G401 (cell line): ENCODE measurements at regions not wholly inside any gene's neighbourhood (a gene's known extent, or its start where the extent isn't known, plus 50 kb on each side); places are given as distances from the start of the nearest gene placed in this dataset.
A peak's percentile ranks its signal among the peaks of the same experiment; 100 is the strongest.
"Not testable (repeated sequence)": the region's sequence is repeated elsewhere in the genome, so short reads cannot be mapped to it uniquely, and the experiment has no call there.

Experiments
- DNase-seq: peaks from one replicate; pipeline ENCODE4 v3.0.0-alpha.2; 2015; ENCODE audit warnings: low spot score
- in situ Hi-C: cut with HindIII; loops from 2 replicates; pipeline ENCODE4 v1.10.0; 2016; ENCODE audit warnings: low sequenced_read_pairs, mixed read lengths

- in situ Hi-C loops = no loop called here
Observed at GRCh38 chr14:30243805-30244204, 315.2 kb upstream of the G2E3 start.

DNA sequence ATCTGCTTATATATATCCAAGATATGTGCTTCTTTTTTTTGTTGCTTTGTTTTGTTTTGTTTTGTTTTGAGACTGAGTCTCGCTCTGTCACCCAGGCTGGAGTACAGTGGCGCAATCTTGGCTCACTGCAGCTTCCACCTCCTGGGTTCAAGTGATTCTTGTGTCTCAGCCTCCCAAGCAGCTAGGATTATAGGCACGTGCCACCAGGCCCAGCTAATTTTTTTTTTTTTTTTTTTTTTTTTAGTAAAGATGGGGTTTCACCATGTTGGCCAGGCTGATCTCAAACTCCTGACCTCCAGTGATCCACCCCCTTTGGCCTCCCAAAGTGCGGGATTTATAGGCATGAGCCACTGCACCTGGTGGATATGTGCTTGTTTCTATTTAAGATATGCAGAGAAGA is 314.6 kb upstream of the G2E3 start:
- DNase-seq, in situ Hi-C loops: not testable (repeated sequence)

More at GRCh38 chr14:30243805-30244204, 315.2 kb upstream of the G2E3 start:
- DNase-seq = no peak

DNA sequence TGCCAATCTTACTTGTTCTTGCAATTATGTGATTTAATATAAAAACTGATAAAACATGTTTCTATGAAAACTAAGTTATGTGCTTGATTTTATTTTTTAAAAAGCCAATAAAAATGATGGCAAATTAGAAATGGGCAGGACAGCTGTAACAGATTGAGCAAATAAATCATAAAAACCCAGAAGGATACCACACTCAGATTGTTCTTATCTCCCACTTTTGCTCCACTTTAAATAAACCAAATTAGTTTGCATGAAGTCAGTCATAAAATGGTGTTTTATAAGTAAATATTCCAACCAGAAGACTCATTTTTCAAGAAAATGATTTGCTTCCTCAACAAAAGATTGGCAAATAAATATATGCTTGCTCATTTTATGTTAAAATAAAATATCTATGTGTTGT is 307.9 kb upstream of the G2E3 start:
- DNase-seq = no peak
- in situ Hi-C loops = no loop called here

DNA sequence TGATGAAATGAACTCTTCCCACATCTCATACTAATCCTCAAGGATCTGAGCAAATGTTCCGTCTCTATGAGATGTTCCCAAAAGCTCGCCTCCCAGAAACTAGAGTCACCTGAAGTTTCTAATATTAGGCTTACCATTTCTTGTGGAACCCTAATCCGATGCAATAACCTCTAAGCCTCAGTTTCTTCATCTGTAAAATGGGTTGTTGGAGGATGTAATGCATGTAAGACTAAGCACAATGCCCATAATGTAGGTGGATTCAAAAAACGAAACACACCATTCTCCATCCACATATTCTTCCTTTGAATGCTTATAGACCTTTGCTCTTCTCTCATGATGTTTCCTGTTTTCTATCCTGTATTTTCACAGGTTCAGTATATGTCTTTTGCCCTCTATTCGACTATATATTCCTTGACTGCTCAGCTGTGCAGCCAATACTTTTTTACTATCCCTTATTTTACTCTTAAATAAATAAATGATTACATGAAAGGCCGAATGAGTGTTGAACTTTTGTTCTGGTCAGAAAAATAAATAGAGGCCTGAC is 307.3 kb upstream of the G2E3 start:
- in situ Hi-C loops = no loop called here
- DNase-seq = no peak

DNA sequence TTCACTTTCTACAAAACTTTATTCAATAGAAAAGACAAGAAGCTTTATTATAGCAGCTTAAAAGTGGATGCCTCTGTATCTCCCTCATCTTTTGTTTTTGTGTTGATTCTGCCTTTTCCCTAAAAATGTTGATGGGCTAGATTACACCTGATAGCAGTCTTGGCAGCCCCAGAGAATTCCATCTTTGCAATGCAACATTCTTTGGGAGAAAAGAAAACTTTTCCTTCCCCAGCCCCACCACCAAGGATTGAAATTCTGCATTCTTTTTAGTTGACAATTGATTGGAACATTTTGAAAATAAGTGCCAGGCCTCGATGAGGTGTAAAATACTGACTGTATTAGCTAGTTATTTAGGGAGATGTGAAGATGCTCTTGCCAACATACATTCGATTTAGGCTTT is 306.8 kb upstream of the G2E3 start:
- DNase-seq = no peak
- in situ Hi-C loops = no loop called here

DNA sequence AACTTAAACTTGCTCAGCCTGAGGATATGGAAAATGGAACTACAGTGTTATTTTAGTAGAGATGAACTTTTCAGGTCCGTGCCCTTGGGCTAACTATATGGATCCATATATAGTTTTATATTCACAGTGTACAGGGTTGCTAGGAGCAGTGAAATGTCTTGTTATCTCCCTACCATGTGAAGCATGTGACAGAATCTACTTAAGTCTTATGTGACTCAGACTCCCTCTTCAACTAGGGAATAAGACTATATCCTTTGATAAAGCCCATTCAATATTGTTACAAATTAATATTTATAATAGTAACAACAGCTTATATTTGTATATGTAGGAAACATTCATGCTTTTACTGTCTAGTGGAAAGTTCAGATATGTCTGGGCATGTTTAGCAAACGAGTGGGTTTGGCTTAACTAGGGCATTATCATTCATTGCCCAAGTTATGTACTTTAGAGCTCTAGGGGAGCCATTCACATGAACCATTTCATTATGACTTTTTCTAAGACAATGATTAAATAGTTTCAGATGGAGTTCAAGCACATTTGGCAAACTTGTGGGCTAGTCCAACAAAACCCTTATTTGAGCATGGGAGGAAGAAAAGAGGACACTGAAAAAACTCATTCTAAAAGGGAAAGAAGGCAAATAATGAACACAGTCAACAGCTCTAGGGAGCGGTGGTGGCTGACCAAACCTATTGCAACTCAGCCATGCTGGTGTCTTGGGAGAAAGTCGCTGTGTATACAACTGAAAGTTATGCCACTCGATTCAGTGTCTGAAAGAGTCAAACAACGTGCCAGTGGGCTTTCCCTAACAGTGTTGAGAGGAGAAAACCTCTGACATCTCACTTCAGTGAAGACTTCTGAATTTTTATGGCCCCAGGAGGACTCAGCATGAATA is 305.9 kb upstream of the G2E3 start:
- in situ Hi-C loops = no loop called here
- no peak for DNase-seq

DNA sequence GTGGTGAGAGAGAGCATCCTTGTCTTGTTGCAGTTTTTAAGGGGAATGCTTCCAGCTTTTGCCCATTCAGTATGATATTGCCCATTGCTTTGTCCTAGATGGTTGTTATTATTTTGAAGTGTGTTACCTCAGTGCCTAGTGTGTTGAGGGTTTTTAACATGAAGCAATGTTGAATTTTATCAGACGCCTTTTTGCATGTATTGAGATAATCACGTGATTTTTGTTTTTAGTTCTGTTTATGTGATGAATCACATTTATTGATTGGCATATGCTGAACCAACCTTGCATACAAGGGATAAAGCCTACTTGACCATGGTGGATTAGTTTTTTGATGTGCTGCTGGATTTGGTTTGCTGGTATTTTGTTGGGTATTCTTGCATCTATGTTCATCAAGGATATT is 302.3 kb upstream of the G2E3 start:
- in situ Hi-C loops = no loop called here
- DNase-seq = no peak

DNA sequence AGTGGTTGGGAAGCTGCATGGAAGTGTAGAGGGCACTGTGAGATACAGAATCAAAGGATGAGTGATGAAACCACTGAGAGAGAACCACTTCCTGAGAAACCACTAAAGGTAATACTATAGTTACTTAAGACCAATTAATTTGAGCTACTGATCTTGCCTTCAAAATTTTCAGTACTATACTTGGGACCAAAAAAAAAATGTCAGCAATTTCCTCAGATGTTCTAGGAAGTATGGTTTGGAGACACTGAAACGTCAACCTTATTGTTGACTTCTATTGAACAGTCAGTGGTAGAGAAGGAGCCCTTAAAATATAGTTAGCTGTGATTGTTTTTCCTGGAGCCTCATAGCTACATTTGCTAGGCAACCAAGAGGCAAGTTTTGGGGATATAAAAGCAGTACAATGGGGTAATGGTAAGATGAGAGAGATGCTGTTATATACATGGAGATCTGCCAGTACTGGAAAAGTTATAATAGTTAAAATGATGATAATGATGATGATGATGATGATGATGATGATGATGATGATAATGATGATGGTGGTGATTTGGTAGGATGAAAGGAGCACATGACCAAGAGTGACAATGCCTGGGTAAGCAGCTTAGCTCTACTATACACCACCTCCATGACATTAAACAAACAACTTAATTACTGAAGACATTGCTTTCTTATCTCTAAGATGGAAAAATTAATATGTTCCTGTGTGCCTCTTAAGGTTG is 300.9 kb upstream of the G2E3 start:
- DNase-seq = no peak
- in situ Hi-C loops = no loop called here

DNA sequence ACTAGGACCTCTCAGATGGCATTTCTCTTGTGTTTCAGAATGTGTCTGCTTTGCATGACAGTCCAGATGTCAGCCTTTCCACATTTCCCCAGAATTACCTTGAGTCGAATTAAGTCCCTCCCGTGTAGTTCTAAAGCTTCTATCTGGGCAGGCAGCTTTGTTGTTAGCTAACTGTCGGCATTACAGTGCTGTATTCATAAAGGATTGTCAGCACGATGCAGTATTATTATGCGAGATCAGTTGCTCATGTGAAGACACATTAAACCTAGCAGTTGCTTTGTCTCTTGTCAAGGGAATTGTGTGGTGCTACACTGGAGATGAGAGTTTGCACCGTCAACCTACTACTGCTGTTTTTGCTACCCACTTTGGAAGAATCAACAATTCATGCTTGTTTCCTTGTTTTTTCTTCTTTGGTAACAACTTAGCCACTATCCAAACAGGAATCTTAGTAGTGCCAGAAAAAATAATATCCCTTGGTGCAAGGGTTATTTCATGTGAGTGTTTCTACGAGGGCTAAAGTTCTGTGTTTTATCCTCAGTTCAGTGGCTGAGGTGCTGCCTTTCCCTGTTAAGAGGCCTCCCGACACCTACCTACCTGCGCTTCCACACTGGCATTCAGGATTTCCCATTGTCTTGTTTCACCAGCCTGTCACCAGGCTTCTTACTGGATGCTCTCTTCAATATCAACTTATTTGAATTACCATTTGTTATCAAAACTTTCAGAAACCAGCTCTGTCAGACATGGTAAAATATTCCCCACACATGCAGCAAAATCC is 297.9 kb upstream of the G2E3 start:
- in situ Hi-C loops = no loop called here

GRCh38 chr14:30264161-30264560 is 294.8 kb upstream of the G2E3 start:
- in situ Hi-C loops = no loop called here
- DNase-seq = no peak

More for the DNA sequence above, 297.9 kb upstream of the G2E3 start:
- DNase-seq = no peak

DNA sequence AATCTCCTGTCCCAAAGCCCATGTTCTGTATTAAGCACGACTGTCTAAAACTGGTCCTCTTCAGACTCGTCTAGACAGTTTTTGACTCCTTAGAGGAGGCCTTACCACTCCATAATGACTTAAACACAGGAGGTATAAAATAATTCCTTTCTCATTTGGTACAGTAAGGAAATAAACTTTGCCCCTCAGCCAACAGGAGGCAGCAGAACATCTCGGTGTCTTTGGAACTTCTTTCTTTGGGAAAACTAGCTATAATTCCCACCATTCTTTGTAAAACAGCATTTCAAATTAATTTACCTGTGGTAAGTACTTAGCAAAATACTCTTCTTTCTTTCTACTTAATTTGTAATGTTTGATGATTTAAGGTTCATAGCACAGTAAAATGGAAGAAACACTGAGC is 292.7 kb upstream of the G2E3 start:
- in situ Hi-C loops = no loop called here
- no peak for DNase-seq

DNA sequence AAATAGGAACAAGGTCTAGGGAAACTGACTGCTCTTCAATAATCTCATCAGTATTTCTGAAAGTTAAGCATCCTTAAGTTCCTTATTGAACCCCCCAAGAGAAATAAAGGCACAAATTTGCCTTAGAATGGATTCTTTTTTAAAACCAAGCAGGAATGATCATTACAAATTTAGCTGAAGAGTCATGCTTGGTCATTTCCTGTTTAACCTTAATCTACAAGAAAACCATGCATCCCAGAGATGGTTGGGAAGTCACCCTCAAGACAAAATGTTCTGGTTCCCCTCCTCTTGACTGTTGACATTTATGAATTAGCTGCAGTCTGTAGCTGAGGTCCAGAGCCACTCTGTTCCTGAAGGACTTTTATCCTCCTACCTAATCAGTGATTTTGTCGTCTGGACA is 291.8 kb upstream of the G2E3 start:
- in situ Hi-C loops = no loop called here
- DNase-seq = no peak

- peak; percentile 37 for DNase-seq
- in situ Hi-C loops = no loop called here
Observed at GRCh38 chr14:30270200-30271161, 288.5 kb upstream of the G2E3 start.

GRCh38 chr14:30271811-30272323 is 287.1 kb upstream of the G2E3 start:
- DNase-seq = no peak
- in situ Hi-C loops = no loop called here

DNA sequence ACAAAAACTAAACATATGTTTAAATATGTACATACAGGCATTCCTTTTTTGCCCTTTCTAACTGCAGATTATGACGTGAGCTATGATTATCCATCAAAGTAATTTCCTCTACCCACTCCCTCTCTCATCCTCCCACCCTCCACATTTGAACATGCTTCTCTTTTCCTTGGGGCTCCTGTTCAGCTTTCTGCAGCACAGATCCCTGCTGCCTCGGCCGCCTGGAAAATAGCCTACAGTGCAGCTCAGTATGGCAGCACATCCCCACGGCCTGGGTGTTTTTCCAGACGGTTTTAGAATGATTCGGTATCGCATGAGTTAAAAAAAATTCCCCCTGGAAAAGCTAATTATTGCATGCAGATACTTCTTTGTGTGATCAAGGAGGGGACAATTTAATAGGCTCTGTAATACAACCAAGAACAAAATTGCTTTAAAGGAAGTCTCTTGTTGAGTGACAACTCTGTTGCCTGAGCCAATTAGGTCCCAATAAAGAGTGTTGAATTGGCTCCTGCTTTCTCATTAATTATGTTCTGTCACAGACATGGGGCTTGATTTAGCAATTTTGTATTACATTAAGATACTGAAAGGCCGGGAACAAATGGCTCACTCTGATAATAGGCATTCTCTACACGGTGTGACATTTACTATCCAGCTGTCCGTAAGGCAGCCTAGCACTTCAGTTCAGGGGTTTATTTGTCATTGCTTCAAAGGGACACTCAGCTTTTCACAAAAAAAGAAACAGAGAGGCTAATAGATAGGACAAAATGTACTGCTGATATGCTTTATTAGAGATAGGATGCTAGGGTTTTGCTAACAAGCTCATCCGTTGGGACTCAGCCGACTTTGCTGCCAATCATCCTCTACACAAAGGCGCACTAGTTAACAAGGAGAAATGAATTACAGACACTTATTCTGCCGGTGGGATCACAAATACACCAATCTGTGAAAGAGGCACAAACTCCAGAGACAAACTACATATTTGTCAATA is 285.8 kb upstream of the G2E3 start:
- DNase-seq = no peak
- in situ Hi-C loops = no loop called here

- DNase-seq = no peak
- in situ Hi-C loops = no loop called here
Observed at GRCh38 chr14:30275604-30276003, 283.4 kb upstream of the G2E3 start.

GRCh38 chr14:30277268-30277667 is 281.7 kb upstream of the G2E3 start:
- in situ Hi-C loops = no loop called here

More at GRCh38 chr14:30277268-30277667, 281.7 kb upstream of the G2E3 start:
- no peak for DNase-seq
